C4-2B (cell line): ENCODE measurements at regions not wholly inside any gene's neighbourhood (a gene's known extent, or its start where the extent isn't known, plus 50 kb on each side); places are given as distances from the start of the nearest gene placed in this dataset.
A peak's percentile ranks its signal among the peaks of the same experiment; 100 is the strongest.

Experiments used
- CTCF ChIP-seq: fragments of 450-650 bp; conservative IDR thresholded peaks from 2 replicates; pipeline ENCODE4 v1.5.1; 2017; ENCODE audit warnings: mild to moderate bottlenecking
- ZFX ChIP-seq: fragments of 450-650 bp; IDR thresholded peaks from 2 replicates; pipeline ENCODE4 v1.6.1; 2017

- TF ChIP-seq CTCF (peak; percentile 90), ZFX (no peak)
These were observed 129.9 kb downstream of the ZNF281 start for GRCh38 chr1:200279810-200280411.
